ENCODE measurements at regions not wholly inside any gene's neighbourhood (a gene's known extent, or its start where the extent isn't known, plus 50 kb on each side); places are given as distances from the start of the nearest gene placed in this dataset.
"Not testable (repeated sequence)": the region's sequence is repeated elsewhere in the genome, so short reads cannot be mapped to it uniquely, and the experiment has no call there.

DNA sequence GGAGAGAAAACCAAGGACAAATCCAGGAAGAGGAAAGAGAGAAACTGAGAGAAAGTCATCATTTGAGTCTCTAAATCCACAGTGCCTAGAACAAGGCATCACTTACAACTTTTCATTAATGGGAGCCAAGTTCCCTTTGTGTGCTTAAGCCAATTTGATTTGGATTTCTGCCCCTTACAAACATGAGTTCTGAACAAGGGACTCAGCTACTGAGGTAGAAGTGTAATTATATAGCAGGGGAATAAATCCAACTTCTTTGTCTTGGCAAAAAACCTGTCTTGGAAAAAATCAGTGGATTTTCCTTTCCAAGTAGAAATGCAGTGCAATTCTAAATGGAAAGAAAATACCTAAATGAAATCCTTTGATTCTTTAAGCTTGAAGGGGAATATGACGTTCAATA lies 307.2 kb upstream of the CNTN3 start:
- DNase-seq (ENCODE audit: low spot score) = no peak

GRCh38 chr3:74920721-74921350 lies 306.4 kb upstream of the CNTN3 start:
- DNase-seq (ENCODE audit: low spot score) = peak; percentile 96

GRCh38 chr3:74916696-74917095 lies 302.2 kb upstream of the CNTN3 start:
- DNase-seq (ENCODE audit: low spot score) = no peak

- no peak for DNase-seq (ENCODE audit: low spot score)
Observed at GRCh38 chr3:74906181-74906580, 291.7 kb upstream of the CNTN3 start.

DNA sequence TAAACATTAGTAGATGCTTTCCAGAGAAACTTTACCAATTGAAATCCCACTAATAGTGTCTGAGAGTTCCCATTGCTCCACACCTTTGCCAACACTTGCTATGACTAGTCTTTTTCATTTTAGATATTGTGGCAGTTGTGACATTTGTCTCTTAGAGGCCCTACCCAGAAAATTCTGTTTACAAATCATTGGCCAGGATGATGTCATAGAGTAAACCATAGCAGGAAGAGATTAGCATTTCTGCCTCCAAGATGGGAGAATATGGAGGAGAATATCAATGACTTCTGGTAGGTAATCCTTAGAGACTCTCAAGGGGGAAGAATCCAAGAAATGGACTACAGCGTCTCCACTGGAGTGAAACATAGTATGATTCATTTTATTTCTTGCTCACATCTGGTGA lies 291.0 kb upstream of the CNTN3 start:
- DNase-seq (ENCODE audit: low spot score) = no peak

GRCh38 chr3:74904646-74905045 lies 290.2 kb upstream of the CNTN3 start:
- no peak for DNase-seq (ENCODE audit: low spot score)

- DNase-seq (ENCODE audit: low spot score) = not testable (repeated sequence)
Observed at GRCh38 chr3:74899796-74900516, 285.5 kb upstream of the CNTN3 start.

DNA sequence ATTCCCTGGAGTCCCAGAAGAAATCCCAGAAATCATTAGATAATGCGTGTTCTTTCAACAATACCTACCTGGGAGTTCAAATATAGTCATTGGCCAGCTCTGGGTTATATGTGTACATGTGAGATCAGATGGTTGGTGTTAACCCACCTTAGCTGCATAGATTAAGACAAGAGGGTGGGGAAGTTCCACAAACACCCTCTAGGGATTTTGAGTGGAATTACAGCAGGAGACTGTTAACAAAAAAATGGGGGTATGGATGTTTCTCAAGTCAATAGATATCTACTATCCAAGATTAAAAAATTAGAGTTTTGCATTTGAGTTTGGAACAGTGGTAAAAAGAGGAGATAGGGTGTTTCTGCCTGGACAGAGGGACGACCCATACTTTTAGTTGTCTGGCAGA lies 282.5 kb upstream of the CNTN3 start:
- no peak for DNase-seq (ENCODE audit: low spot score)

GRCh38 chr3:74891312-74891711 lies 276.9 kb upstream of the CNTN3 start:
- DNase-seq (ENCODE audit: low spot score) = no peak

DNA sequence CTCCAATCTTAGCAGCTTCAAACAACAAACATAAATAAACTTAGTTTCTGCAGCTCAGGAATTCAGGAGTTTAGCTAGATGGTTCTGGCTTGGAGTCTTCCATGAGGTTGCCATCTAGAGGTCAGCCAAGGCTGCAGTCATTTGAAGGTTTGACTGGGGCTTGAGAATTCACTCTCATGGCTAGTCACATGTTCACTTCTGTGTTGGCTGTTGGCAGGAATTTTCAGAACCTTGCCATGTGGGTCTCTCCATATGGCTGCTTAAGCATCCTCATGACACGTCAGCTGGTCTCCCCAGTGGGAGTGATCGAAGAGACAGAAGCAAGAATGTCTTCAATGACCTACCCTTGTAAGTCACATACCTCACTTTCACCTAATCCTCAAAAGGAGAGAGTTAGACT lies 269.2 kb upstream of the CNTN3 start:
- DNase-seq (ENCODE audit: low spot score) = no peak

DNA sequence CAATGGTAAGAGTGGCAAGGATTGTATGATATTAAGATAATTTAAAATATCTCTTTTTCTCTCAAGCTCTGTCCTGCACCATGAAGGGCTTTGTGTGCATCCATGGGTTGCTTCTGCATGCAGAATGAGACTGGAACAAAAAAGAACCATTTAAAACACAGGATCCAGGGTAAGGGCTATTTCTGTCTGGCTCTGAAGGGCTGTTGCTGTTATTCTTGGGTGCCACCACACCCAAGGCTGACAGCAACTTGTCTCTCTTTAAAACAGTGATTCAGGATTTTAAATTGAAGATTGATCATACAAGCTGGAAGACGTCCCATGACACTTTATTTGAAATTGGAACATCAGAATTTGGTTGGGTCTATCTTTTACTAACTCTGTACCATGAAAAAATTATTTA lies 268.8 kb upstream of the CNTN3 start:
- no peak for DNase-seq (ENCODE audit: low spot score)

GRCh38 chr3:74880237-74880636 lies 265.8 kb upstream of the CNTN3 start:
- no peak for DNase-seq (ENCODE audit: low spot score)

DNA sequence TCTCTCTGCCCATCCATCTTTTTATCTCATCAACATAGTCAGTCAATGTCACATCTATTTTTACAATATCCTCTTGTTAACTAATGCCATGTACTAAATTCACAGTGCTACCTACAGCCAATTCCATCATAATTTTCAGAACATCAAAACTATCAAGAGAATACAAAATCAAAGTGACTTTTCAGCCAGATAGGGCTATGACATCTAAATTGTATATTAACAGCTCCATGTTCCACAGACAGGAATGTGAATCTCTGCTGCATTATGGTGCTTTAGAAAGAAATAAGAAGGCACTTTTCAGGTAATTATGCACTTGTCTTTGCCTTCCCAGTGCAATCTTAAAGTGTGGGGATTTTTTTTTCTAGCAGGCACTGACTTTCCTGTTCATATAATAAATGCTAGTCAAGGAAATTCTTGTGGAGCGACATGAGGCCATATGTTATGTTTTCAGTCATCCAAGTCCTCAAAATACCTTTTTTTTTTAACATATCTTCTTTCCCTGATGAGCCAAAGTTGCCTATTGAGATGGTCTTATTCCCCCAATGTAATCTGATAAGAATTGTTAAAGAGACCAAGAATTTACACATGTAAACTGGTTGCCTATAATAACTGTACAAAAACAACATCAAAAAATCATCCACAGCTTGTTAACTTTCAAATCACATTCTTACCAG lies 252.0 kb upstream of the CNTN3 start:
- no peak for DNase-seq (ENCODE audit: low spot score)

DNA sequence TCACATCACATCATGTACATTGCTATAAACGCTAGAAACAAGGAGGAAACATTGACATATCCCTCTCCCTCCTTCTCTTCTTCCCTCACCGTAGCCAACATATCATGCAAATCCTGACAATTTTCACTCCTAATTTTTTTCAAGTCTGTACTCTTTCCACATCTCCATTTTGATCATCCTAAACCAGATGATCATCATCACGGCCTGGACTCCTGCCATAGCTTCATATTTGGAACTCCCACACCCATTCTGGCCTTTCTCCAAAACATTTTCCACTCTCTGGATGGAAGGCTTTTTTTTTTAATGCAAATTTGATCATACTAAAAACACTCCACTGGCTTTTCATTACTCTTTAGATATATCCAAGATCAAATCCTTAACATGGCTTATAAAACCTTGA lies 248.0 kb upstream of the CNTN3 start:
- DNase-seq (ENCODE audit: low spot score) = peak; percentile 44

- no peak for DNase-seq (ENCODE audit: low spot score)
Observed at GRCh38 chr3:74861211-74861610, 246.8 kb upstream of the CNTN3 start.

DNA sequence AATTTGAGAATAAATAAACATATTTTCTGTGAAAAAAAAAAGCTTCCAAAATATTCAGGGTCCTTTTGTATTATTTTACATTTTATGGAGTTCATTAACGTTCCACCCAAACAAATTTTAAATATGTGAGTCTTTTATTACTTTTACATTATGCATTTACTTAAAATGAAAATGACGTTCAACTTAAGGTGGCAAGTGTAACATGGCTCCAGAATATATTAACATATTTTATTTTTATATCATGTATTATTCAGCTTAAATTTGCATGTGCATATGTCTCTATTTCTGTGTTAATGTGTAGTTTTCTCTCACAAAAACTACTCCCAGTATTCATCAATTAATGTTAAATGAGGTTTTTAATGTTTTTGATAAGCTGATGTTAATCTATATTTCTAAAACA lies 243.6 kb upstream of the CNTN3 start:
- DNase-seq (ENCODE audit: low spot score) = no peak

DNA sequence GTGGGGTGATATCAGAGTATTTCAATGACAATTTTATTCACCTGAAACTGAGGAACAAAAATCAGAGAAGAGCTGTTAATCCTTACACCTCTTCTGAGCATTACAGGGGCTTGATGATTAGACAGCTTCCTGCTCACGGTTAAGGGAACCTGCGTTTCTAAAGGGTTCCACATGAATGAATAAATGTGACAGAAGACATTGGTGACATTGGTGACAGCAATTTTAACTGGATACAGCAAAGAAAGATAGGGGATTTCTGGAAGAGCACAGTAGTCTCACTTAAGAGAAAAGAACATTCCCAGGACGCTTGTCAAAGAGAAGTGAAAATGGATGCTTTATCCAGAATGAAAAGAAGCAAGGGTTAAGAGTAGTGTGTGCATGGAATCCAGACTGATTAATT lies 235.9 kb upstream of the CNTN3 start:
- DNase-seq (ENCODE audit: low spot score) = no peak

GRCh38 chr3:74847093-74847492 lies 232.6 kb upstream of the CNTN3 start:
- DNase-seq (ENCODE audit: low spot score) = no peak

DNA sequence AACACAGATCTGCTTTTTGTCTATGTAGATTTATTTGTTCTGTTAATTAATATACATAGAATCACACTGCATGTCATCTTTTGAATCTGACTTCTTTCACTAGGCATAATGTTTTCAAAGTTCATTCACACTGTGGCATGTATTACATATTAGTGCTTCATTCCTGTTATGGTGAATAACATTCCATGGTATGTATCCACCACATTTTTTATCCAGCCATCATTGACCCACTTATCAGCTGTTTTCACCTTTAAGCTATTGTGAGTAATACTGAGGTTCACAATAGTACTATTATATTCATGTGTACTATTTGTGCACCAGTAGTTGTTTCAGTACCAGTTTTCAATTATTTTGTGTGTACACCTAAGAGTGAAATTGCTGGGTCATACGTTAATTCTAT lies 230.6 kb upstream of the CNTN3 start:
- no peak for DNase-seq (ENCODE audit: low spot score)

GRCh38 chr3:74844428-74844827 lies 230.0 kb upstream of the CNTN3 start:
- peak; percentile 21 for DNase-seq (ENCODE audit: low spot score)

- DNase-seq (ENCODE audit: low spot score) = no peak
Observed at GRCh38 chr3:74842649-74843048, 228.2 kb upstream of the CNTN3 start.

GRCh38 chr3:74842141-74842540 lies 227.7 kb upstream of the CNTN3 start:
- DNase-seq (ENCODE audit: low spot score) = no peak

DNA sequence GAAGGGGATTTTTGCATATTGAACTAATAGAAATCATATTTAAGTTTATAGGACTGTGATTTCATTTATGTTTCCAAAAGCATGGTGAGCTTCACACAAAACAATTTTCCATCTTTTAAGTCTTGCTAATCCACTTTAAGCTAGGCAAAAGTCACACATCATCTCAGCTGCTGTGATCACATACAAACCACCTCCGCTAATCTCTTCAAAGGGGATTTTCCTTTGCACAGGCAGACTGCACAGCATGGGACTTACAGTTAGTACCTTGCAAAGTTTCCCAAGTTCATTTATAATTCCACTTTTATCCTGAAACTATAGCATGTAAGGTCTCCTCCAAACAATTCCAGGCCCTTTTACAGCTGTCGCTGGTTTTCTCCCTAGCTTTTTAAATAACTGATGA lies 225.1 kb upstream of the CNTN3 start:
- no peak for DNase-seq (ENCODE audit: low spot score)
